Mucosa of rectum (tissue), 2 donors: ENCODE measurements at regions not wholly inside any gene's neighbourhood (a gene's known extent, or its start where the extent isn't known, plus 50 kb on each side); places are given as distances from the start of the nearest gene placed in this dataset.

ENCODE experiments used
- H3K27ac ChIP-seq, 2 donors: one replicate each; pipeline ENCODE4 v1.7.0; 2013; ENCODE audit warnings: inconsistent platforms in 2 of 2, low read depth in 2 of 2, low read length in 2 of 2
- H3K27me3 ChIP-seq, 2 donors: one replicate each; pipeline ENCODE4 v1.7.0; 2013; ENCODE audit warnings: low read length in 2 of 2; ENCODE audit not compliant: control insufficient read depth in 2 of 2, insufficient read depth in 2 of 2
- H3K36me3 ChIP-seq, 2 donors: one replicate each; pipeline ENCODE4 v1.7.0; 2013; ENCODE audit warnings: low read length in 2 of 2; ENCODE audit not compliant: control insufficient read depth in 2 of 2, insufficient read depth in 2 of 2
- H3K4me1 ChIP-seq, 2 donors: one replicate each; pipeline ENCODE4 v1.7.0; 2013; ENCODE audit warnings: low read length in 2 of 2, mild to moderate bottlenecking in 1 of 2; ENCODE audit not compliant: control insufficient read depth in 2 of 2, insufficient read depth in 2 of 2
- H3K4me3 ChIP-seq, 2 donors: one replicate each; pipeline ENCODE4 v1.7.0; 2013; ENCODE audit warnings: low read length in 2 of 2
- H3K9ac ChIP-seq, 2 donors: one replicate each; pipeline ENCODE4 v1.7.0; 2013; ENCODE audit warnings: low read length in 2 of 2, low read depth in 1 of 2, mild to moderate bottlenecking in 1 of 2
- H3K9me3 ChIP-seq, 2 donors: one replicate each; pipeline ENCODE4 v1.7.0; 2013; ENCODE audit warnings: low read length in 2 of 2; ENCODE audit not compliant: control insufficient read depth in 2 of 2
- donor health status: healthy.
- donor health status: Normal muscosa, but diverticular disease.

DNA sequence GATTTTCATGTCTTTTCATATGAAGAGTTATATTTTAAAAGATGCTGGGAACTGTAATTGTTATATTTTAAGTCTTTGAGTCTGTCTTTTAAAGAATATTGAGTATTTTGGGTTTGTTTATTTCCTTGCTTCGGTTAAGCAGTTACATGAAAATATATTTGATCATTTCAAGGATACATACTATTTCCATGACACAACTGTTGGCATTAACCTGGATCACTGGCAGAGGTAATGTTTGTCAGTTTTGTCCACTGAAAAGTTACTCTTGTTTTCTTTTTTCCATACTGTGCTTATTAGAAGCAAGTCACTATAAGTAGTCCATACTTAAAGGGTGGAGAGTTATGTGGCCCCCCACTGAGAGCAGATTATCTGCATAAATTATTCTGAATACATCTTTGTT, 1142.0 kb upstream of the TMEFF2 start:
- H3K9ac ChIP-seq, result no peak overlapping the region
- no peaks in the 10 kb centered on the region for H3K9me3 ChIP-seq
- H3K36me3 ChIP-seq, result no peaks in the 10 kb centered on the region
- no peak overlapping the region for H3K27ac ChIP-seq
- no peaks in the 10 kb centered on the region for H3K27me3 ChIP-seq
- no peaks in the 10 kb centered on the region for H3K4me1 ChIP-seq
- H3K4me3 ChIP-seq, result no peak overlapping the region

DNA sequence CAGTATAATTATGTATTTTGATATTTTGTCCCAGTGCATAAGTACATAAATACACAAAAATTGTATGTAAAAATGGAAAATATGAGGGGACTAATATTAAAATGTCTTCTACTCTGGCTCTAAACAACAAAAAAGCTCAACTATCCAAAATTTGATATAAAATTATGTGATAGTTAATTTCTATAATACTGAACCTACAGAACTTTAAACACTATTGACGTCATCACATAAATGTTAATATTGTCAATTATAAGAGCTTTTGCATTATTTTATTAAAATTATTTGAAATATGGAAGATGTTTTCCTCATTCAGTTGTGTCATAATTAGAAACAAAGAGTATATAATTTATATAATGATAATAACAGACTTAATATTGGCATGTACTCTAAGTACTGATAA, 1139.7 kb upstream of the TMEFF2 start:
- Histone ChIP-seq H3K27me3 (no peaks in the 10 kb centered on the region), H3K9me3 (no peaks in the 10 kb centered on the region), H3K4me3 (no peak overlapping the region), H3K27ac (no peak overlapping the region), H3K36me3 (no peaks in the 10 kb centered on the region), H3K4me1 (no peaks in the 10 kb centered on the region), H3K9ac (no peak overlapping the region)

DNA sequence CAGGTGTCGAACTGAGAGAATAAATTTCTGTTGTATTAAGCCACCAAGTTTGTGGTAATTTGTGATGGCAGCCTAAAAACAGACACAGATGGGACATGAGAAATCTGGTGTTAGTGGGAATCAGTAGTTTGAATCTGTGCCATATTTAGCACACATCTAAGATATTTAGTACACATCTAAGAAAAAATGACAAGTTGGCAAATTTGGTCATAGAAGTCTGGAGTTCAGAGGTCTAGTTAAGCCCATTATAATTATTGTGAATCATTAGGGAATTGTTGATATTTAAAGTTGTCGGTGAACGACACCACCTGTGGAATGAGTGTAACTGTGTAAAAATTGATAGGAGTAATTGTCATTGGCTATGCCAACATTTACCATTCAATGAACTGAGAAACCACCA, 1138.8 kb upstream of the TMEFF2 start:
- no peak overlapping the region for H3K4me3 ChIP-seq
- no peaks in the 10 kb centered on the region for H3K36me3 ChIP-seq
- H3K9me3 ChIP-seq, result no peaks in the 10 kb centered on the region
- H3K27ac ChIP-seq, result no peak overlapping the region
- no peak overlapping the region for H3K9ac ChIP-seq
- H3K27me3 ChIP-seq, result no peaks in the 10 kb centered on the region
- H3K4me1 ChIP-seq, result no peaks in the 10 kb centered on the region

DNA sequence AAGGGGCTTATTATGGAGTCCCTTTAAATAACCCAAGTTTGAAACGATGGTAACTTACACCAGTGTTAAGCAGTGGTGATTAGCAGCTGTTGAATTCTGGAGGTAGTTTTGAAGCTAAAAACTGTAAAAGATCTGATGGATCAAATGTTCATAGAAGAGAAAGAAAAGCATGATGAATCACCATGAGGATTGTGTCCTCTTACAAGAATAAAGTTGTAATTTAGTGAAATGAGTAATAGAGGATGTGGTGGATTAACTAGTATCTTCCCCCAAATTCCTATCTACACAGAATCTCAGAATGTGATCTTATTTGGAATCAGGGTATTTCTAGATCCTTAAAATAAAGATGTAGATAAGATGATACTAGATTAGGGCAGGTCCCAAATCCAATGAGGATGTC, 1138.2 kb upstream of the TMEFF2 start:
- no peaks in the 10 kb centered on the region for H3K27me3 ChIP-seq

DNA sequence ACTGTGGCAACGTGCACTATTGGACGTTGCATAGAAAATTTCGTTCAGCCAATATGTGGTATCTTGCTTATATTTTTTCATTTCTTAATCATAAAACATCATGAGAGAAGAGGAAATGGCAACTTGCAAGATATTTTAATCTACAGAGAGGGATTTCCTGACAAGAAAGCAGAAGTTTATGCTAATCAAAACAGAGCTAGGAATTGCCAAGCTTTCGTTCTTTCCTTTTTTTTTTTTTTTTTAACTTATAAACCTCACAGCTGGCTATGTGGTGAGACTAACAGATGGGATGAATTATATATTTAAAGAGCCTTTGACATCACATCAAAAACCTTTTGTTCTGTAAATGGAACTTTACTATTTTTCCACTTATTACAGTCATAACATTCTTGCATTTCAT, 1136.9 kb upstream of the TMEFF2 start:
- Histone ChIP-seq H3K9me3 (no peaks in the 10 kb centered on the region), H3K4me1 (no peaks in the 10 kb centered on the region), H3K27ac (no peak overlapping the region), H3K27me3 (no peaks in the 10 kb centered on the region), H3K36me3 (no peaks in the 10 kb centered on the region), H3K4me3 (no peak overlapping the region), H3K9ac (no peak overlapping the region)

More for the DNA sequence above, 1138.2 kb upstream of the TMEFF2 start:
- no peak overlapping the region for H3K9ac ChIP-seq
- no peaks in the 10 kb centered on the region for H3K9me3 ChIP-seq
- no peak overlapping the region for H3K4me3 ChIP-seq
- H3K36me3 ChIP-seq, result no peaks in the 10 kb centered on the region
- H3K4me1 ChIP-seq, result no peaks in the 10 kb centered on the region
- no peak overlapping the region for H3K27ac ChIP-seq

DNA sequence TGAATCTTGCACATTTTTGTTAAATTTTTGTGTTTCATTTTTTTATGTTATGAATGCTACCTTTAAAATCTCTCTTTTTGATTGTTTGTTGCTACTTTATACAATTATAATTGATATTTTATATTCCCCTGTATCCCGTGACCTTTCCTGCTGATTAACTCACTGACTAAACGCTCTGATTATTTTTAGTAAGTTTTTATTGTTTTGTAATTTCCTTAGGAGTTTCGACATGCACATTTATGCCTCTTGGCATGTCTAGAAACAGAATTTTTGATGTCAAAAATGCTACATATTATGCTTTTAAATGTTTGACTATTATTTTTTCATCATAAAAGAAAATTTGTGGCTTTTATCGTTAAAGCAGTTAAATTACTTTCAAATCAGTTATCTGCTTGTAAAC, 1131.6 kb upstream of the TMEFF2 start:
- no peaks in the 10 kb centered on the region for H3K36me3 ChIP-seq
- no peaks in the 10 kb centered on the region for H3K9me3 ChIP-seq
- H3K27ac ChIP-seq, result no peak overlapping the region
- H3K27me3 ChIP-seq, result no peaks in the 10 kb centered on the region
- H3K9ac ChIP-seq, result no peak overlapping the region
- H3K4me1 ChIP-seq, result no peaks in the 10 kb centered on the region
- H3K4me3 ChIP-seq, result no peak overlapping the region

DNA sequence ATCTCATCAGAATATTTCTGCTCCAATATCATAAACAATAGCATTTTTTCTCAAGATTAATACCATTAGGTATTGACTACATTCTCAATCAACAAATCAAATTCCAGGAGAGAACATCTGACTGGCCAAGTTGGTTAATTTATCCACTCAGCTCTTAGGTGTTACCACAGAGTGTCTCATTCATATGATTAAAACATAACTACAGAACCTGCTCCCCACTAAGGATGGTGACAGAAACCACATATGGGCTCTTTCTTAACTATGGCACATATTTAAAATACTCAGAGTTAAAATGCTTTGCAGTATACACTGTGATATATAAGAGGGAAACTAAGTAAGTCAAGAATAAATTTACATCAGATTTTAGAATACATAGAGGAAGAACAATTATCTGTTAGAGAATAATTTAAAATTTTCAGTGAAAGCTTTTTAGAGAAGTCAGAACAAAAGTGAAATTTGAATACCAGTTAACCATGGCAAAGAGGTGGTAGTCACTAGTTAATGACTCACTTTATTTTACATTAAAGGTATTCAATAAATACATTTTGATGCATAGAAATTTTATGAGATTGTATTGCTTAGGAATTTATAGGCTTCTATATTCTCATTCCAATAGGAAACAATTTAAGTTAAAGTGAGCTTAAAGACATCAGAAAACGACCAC, 1120.8 kb upstream of the TMEFF2 start:
- H3K27ac ChIP-seq, result no peak overlapping the region
- H3K27me3 ChIP-seq, result no peaks in the 10 kb centered on the region
- H3K4me1 ChIP-seq, result no peaks in the 10 kb centered on the region
- no peak overlapping the region for H3K4me3 ChIP-seq
- H3K9me3 ChIP-seq, result no peaks in the 10 kb centered on the region
- H3K9ac ChIP-seq, result no peak overlapping the region
- H3K36me3 ChIP-seq, result no peaks in the 10 kb centered on the region

DNA sequence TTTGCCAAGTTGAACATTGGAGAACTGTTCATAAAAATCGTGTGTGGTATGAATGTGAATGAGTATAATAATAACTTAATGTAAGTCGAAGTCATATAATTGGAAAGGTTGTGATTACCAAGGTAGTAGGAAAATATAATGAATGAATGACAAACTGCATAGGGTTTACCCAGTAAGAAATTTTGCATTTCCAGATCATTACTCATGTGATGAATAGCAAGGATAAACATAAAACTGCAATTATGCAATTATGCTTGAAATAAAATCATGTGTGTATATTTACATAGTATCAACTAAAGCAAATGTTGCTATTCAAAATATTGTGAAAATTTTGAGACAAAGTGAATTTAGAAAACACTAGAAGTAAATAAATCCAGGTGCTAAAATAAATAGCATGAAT, 1108.7 kb upstream of the TMEFF2 start:
- Histone ChIP-seq H3K27me3 (no peaks in the 10 kb centered on the region), H3K9me3 (no peaks in the 10 kb centered on the region), H3K27ac (no peak overlapping the region), H3K4me1 (no peaks in the 10 kb centered on the region), H3K4me3 (no peak overlapping the region), H3K9ac (no peak overlapping the region), H3K36me3 (no peaks in the 10 kb centered on the region)

DNA sequence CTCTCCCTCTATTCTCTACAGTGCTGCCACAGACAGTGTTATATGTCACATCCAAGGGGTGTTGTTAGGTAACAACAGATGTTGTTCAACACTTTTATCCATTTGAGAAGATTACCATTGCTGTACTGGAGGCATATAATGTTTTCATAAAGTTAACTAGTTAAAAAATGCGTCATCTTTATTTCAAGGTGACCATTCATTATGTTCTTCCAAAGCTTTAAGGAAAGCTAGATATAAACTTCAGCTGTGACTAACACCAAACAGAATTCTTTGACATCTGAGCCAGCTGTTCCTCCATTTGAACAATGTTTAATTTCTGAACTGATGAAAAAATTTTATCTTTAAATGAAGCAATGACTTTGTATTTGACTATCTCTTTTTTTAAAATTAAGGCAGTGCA, 1099.6 kb upstream of the TMEFF2 start:
- Histone ChIP-seq H3K27me3 (no peaks in the 10 kb centered on the region), H3K36me3 (no peaks in the 10 kb centered on the region), H3K9me3 (no peaks in the 10 kb centered on the region), H3K27ac (no peak overlapping the region), H3K4me1 (no peaks in the 10 kb centered on the region), H3K4me3 (no peak overlapping the region), H3K9ac (no peak overlapping the region)

DNA sequence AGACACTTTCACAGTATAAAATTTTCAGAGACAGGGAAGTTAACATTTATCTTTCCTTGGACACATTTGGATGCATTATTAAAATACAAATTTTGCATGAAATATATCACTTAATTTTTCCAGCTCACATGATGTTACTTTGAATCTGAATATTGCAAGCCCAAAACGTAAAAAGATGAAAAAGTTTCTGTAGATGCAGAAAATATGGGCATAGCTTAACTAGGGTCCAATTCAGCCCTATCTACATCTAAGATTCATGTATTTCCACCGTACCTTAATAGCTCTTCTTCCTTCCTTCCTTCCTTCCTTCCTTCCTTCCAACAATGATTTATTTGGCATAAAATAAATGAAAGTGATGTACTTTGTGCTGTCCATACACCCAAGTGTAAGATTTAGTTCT, 1084.6 kb upstream of the TMEFF2 start:
- Histone ChIP-seq H3K4me1 (no peaks in the 10 kb centered on the region), H3K9me3 (no peaks in the 10 kb centered on the region), H3K9ac (no peak overlapping the region), H3K27ac (no peak overlapping the region), H3K4me3 (no peak overlapping the region), H3K36me3 (no peaks in the 10 kb centered on the region), H3K27me3 (no peaks in the 10 kb centered on the region)

DNA sequence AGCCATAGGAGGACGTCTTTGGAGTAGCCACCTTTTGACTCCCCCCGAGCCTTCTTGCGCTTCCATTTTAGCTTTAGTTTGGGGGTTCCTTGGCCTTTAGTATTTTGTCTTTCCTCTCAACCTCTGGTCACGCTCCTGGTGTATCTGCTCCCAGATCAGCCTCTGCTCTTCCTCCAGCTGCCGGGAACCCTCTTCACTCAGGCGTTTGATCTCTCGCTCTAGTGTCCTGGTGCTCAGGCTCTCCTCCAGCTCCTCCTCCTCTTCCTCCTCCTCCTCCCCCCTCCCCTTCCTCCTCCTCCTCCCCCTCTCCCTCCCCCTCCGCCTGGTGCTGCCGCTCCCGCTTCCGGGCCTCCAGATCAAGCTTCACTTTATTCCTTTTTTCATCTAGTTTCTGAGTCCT, 1082.3 kb upstream of the TMEFF2 start:
- Histone ChIP-seq H3K27me3 (no peaks in the 10 kb centered on the region), H3K9ac (no peak overlapping the region), H3K9me3 (no peaks in the 10 kb centered on the region), H3K4me3 (no peak overlapping the region), H3K36me3 (no peaks in the 10 kb centered on the region), H3K27ac (no peak overlapping the region), H3K4me1 (no peaks in the 10 kb centered on the region)
